ENCODE measurements at regions not wholly inside any gene's neighbourhood (a gene's known extent, or its start where the extent isn't known, plus 50 kb on each side); places are given as distances from the start of the nearest gene placed in this dataset.

DNA sequence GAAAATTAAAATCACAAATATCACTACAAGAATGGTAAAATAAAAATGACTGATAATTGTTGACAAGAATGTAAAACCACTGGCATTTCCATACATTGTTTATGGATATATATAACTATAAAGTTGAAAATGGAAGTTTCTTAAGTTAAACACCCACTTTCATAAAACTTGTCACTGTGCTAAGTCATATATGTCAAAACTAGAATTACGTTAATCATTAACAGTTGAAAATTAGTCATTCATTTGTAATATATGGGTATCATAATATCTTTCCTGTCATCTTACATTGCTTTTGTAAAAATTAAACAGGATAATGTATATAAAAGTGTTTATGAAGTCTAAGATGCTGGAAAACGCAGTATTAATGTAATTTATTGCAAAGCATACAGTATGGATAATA is 1398.6 kb upstream of the ALCAM start:
- H3K4me2 ChIP-seq (ENCODE audit: control insufficient read depth, insufficient read depth), result no peak overlapping the region
- WGBS (ENCODE audit: insufficient coverage, insufficient replicate concordance, low lambda C conversion rate, missing lambda C conversion rate), result 26% methylated on average over 2 of the region's 2 CpGs
- no TSS peak for BruUV-seq (replicated peaks)

More for the DNA sequence above, 1398.6 kb upstream of the ALCAM start:
- Histone ChIP-seq H4K20me1 (ENCODE audit: control insufficient read depth, insufficient read depth) (no peaks in the 10 kb centered on the region), H3K27me3 (replicated peaks in 1 of 2; ENCODE audit: control insufficient read depth in 2 of 2, insufficient read depth in 2 of 2, low read length in 1 of 2) (no peaks in the 10 kb centered on the region), H3K9ac (ENCODE audit: control insufficient read depth, insufficient read depth, low read length) (no peak overlapping the region), H3K4me3 (no peak overlapping the region), H2AFZ (ENCODE audit: control insufficient read depth, low read depth, low read length) (no peak overlapping the region), H3K9me3 (replicated peaks; ENCODE audit: control insufficient read depth, insufficient read depth, low read length) (no peaks in the 10 kb centered on the region), H3K36me3 (ENCODE audit: control insufficient read depth in 2 of 2, insufficient read depth in 2 of 2, low read length in 1 of 2) (no peaks in the 10 kb centered on the region), H3K79me2 (ENCODE audit: control insufficient read depth, insufficient read depth, low read length) (no peaks in the 10 kb centered on the region), H3K4me1 (ENCODE audit: control insufficient read depth, insufficient read depth, low read length) (no peaks in the 10 kb centered on the region), H3K27ac (ENCODE audit: control insufficient read depth, insufficient read depth) (no peak overlapping the region)
- ChIA-PET POLR2A (no interaction called here), SMC1A (ENCODE audit: uncharacterized antibody, unreplicated experiment) (interaction anchor here (1.2 to 1.8 kb wide), 5 partner anchors 9 to 36 kb away, joined by 3 to 12 read pairs (median 6); no protein-coding TSS in a partner anchor), CTCF (interaction anchor here (0.6 to 2.7 kb wide), 2 partner anchors 10 to 33 kb away, joined by 3 to 9 read pairs; no protein-coding TSS in a partner anchor), RAD21 (ENCODE audit: unreplicated experiment) (interaction anchor here (1.2 kb wide), 1 partner anchor 9 kb away, joined by 17 read pairs; no protein-coding TSS in a partner anchor)
- no peak for FAIRE-seq
- ATAC-seq, result peak; percentile 79
- DNase-seq (ENCODE audit: low read depth, low spot score), result no peak
- in situ Hi-C loops (cut with MboI) (no loop called here), intact Hi-C loops (cut with micrococcal nuclease; ENCODE audit: unreplicated experiment) (no loop called here)
- TF ChIP-seq EP300 (IDR thresholded peaks at IDR 0.05; ENCODE audit: borderline replicate concordance in 1 of 2, control insufficient read depth in 1 of 2, low read depth in 2 of 2, low read length in 2 of 2) (no peak), MTA2 (IDR thresholded peaks at IDR 0.05; ENCODE audit: low read depth) (peak; percentile 20; the same call in 1 of the 2 replicates), STAT3 (IDR thresholded peaks at IDR 0.05; ENCODE audit: low read depth, low read length) (no peak), MXI1 (IDR thresholded peaks at IDR 0.05; ENCODE audit: low read depth, low read length) (no peak), SRF (IDR thresholded peaks at IDR 0.05; ENCODE audit: low read depth in 2 of 2, low read length in 2 of 2) (no peak), MTA3 (IDR thresholded peaks at IDR 0.05; ENCODE audit: borderline replicate concordance, low read length) (no peak)
- TF ChIP-seq, protein P1, sequence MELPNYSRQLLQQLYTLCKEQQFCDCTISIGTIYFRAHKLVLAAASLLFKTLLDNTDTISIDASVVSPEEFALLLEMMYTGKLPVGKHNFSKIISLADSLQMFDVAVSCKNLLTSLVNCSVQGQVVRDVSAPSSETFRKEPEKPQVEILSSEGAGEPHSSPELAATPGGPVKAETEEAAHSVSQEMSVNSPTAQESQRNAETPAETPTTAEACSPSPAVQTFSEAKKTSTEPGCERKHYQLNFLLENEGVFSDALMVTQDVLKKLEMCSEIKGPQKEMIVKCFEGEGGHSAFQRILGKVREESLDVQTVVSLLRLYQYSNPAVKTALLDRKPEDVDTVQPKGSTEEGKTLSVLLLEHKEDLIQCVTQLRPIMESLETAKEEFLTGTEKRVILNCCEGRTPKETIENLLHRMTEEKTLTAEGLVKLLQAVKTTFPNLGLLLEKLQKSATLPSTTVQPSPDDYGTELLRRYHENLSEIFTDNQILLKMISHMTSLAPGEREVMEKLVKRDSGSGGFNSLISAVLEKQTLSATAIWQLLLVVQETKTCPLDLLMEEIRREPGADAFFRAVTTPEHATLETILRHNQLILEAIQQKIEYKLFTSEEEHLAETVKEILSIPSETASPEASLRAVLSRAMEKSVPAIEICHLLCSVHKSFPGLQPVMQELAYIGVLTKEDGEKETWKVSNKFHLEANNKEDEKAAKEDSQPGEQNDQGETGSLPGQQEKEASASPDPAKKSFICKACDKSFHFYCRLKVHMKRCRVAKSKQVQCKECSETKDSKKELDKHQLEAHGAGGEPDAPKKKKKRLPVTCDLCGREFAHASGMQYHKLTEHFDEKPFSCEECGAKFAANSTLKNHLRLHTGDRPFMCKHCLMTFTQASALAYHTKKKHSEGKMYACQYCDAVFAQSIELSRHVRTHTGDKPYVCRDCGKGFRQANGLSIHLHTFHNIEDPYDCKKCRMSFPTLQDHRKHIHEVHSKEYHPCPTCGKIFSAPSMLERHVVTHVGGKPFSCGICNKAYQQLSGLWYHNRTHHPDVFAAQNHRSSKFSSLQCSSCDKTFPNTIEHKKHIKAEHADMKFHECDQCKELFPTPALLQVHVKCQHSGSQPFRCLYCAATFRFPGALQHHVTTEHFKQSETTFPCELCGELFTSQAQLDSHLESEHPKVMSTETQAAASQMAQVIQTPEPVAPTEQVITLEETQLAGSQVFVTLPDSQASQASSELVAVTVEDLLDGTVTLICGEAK (IDR thresholded peaks at IDR 0.05; ENCODE audit: borderline replicate concordance), result no peak
